ENCODE measurements at regions not wholly inside any gene's neighbourhood (a gene's known extent, or its start where the extent isn't known, plus 50 kb on each side); places are given as distances from the start of the nearest gene placed in this dataset.
"Not testable (repeated sequence)": the region's sequence is repeated elsewhere in the genome, so short reads cannot be mapped to it uniquely, and the experiment has no call there.

DNA sequence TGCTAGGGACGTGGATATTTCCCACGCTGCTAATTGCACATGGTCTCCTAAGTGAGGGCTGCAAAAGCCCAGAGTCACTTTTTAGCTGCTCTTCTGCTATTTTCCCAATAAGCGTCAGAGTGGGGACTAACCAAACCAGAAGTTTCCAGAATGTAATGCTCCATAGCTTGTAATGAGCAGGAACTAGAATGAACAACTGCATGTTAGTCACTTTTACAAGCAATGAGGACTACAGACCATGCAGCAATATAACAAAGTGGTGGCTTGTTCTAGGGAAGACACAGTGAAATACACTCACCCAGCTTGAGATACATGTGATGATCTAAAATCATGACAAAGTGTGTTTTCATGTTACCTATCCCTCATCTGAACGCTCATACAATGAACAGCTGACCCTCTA lies 314.1 kb upstream of the SGK1 start:
- DNase-seq, result no peak

DNA sequence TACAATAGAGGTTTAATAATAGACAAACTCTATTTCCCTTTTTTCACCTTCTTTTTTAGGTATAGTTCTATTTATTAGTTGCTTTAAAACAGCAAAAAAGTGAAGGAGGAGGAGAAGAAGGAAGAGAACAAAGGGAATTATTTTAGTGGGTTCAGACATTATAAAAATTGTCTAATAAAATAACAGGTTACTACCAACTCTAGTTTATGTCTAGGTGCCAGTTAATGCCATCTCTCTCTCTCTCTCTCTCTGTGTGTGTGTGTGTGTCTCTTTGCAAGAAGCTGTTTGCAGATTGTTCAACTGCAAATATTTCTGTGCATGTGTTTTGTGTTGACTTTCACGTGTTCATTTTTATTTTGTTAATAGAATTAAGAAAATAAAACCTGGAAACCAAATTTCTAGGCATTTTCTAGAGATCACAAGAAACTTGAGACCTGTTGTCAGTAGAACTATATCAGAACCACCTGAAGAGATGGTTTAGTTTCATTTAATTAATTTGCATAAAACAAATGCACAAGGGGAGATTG lies 313.5 kb upstream of the SGK1 start:
- DNase-seq, result no peak

DNA sequence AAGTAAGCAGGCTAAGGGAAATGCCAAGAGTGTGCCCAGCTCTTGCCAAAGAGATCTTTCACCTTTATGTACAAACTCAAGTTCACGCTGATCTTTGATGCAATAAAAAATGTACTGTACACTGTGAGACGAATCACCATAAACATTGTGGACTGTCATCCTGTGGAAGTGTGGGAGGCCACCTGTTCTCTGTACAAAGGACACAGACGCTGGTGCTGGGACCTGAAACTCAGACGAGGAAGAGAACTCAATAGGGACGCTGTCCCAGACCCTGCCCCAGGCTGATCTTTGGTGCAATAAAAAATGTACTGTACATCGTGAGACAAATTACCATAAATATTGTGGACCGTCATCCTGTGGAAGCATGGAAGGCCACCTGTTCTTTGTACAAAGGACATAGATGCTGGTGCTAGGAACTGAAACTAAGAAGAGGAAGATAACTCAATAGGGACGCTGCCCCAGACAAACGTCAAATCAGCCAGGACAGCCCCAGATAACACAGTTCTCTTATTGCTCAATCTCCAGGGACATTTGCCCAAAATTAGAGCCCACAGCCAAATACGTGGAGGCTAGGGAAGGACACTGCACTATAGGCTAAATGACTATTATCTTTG lies 312.7 kb upstream of the SGK1 start:
- no peak for DNase-seq

DNA sequence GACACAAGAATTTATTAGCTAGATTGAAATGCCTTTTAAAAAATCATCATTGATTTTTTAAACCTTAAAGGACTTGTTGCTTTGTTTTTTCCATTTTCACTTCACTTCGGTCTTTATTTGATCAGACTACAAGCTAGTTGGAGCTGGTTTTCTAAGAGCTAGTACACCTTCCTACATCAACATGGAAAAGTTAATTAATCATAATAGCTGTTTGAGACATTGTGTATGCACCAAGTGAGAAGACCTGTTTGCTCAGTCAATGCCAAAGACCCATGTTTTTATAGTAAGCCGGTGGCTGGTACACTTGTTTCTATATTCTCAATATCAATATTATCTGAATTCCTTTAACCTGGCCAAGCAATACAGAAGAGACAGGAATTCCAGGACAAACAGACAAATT lies 310.2 kb upstream of the SGK1 start:
- DNase-seq, result no peak

DNA sequence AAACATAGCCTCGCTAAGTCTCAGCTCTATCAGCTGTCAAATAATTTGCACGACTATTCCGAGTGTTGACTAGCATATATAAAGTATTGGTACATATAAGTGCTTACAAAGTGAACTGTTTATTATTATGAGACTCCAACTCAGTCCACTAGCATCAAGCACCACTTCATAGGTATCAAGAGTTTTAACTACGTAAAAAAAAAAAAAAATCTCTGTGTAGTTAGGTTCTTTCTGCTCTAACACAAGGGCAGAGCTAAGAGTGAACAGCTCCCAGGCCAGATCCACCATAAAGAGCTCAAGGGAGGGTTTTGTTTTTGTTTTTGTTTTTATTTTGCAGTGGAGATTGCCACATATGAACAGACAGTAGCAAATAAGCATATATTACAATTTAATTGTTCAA lies 309.8 kb upstream of the SGK1 start:
- no peak for DNase-seq

DNA sequence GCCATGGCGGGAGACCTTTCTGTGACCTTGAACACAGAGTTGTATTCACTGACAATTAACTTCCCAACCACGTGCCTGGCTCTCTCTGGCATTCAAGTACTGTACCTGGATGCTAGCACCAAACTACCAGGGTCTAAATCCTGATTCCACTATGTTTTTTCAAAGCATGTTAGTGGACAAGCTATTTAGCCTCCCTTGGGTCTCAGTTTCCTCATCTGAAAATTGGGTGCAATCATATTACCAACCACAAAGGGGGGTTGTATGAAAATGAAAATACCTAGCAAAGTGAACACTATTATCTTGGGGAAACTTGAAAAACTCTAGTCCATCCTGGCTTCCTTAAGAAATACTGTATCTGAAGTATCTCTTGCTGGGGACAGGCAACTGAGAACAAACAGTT lies 308.7 kb upstream of the SGK1 start:
- no peak for DNase-seq

DNA sequence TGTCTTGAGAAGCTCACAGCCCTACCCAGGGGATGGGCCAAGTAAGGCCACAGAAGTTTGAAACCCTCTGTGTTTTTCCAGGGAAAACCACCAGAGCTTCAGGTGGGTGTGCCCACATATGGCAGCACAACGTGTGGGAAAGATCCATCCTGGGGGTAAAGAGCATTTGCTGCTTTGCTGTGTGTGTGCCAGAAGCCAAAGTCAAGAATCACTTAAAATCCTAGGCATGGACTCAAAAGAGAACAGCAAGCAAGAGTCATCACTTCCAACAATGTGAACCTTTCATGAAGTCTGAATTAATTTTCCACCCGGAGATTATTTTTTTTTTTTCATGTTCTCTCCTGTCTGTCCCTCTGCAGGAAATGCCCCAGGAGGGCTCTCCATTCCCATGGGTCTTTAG lies 308.2 kb upstream of the SGK1 start:
- DNase-seq, result no peak

DNA sequence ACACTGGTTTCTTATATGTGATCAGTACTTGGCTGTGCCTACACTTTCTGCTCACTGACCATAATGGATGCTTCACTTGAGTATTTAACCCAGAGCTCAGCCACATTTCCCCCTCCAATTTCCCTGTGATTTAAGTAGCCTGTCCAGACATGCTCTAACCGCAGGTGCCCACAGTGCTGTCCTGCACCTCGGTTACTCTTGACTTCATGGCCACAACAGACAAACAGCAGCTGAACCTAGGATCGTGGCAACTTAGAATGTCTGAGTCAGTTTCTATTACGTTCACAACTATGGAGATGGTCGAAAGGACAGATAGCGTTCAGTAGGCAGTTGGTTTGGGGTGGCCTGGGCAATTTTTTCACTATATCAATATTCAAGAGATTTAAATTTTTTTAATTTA lies 306.9 kb upstream of the SGK1 start:
- no peak for DNase-seq

DNA sequence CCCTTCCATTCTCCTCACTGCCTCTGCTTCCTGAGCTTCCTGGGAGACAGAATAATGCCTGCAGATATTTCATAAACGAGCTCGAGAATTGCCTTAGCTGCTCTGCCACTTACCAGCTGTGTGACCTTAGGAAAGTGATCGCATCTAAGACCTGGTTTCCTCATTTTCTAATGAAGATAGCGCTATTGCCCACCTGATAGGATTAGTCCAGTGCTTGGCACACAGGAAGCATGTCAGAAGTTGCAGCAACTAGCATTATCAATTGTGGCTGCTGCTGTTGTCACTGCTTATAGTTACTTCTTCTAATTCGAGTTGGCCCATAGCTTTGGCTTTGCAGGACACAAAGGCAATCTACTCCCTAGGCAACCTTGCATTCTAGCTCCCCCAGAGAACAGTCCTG lies 305.5 kb upstream of the SGK1 start:
- DNase-seq, result no peak

DNA sequence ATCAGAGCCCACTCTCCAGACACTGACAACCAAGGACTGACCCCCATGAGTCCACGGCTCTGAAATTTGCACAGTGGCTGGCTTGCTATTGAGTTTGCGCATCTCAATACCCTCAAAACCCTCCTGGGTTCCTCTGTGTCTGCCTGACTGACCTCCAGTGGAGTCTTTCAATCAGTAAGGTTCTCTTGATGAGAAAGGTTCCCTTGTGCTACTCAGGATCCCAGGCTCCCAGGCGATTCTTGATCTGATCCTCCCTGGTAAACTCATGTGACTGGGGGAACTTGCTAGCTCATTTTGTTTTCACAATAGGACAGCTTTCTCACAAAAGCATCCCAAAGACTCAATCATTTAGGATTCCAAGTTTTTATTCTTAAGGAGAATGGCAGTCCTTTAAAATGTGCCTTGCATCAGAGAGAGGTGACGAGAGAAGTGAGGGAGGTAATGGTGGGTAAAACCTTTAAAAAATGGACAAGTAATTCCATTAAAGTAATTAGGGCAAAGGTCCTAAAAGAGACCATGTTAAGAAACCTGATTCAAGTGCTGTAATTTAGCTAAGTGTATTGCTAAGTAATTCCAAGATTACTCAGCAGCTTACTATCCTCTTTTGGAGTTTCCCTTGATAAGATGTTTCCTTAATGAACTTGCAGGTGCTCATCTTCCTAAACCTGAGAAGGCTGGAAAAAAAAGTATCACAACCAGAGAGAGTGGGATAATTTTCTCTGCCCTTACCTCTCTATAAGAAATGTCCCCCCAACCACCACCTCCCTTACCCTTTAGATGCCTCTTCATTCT lies 304.7 kb upstream of the SGK1 start:
- DNase-seq, result no peak

DNA sequence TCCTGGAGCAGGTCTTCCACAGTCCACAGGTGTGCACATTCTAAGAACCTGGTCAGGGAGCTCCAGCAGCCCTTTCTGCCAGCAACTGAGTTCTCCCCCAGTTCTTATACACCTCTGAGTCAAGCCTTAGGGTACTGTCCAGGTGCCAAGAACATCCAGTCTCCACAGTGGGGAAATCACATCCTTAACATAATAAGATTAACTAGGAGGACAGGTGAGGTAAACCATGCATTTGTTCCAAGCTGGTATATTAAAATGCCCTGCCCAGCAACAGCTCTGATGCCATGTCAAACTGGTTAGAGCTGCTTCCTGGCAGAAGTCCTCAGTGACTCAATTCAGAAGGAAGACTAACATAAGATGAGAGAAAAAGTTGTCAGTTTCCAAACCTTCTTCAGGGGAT lies 303.9 kb upstream of the SGK1 start:
- no peak for DNase-seq

DNA sequence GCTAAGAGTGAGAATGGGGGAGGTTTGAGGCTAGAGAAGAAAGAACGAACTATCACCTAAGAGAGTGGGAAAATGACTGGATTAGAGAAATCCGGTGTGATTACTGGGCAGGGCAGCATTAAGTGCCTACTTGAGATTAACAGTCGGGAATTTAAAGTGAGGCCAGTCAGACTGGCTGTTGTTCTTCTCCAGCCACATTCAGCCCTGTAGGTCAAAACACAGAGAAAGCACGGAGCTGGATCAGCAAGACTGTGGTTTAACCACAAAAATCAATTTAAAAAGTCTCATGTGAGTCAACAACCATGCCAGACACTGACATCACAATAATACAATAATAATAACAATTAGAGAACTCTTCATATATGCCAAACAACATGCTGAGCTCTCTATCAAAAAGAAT lies 301.9 kb upstream of the SGK1 start:
- DNase-seq, result no peak

DNA sequence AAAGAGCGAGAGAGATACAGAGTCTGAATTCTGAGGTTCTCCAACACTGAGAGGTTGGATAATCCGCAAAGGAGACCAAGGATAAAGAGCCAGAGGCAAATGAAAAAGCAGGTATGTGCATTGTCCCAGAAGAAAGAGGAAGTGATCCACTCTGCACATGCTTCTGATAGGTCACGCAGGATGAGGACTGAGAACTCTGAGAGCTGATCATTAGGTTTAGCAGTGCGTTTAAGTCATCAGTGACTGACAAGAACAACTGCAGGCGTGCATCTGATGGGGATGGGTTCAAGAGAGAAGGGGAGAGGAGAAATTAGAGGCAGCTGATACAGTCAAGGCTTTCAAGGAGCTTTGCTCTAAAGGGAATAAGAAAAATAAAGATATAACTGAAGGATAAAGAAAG lies 301.2 kb upstream of the SGK1 start:
- no peak for DNase-seq

DNA sequence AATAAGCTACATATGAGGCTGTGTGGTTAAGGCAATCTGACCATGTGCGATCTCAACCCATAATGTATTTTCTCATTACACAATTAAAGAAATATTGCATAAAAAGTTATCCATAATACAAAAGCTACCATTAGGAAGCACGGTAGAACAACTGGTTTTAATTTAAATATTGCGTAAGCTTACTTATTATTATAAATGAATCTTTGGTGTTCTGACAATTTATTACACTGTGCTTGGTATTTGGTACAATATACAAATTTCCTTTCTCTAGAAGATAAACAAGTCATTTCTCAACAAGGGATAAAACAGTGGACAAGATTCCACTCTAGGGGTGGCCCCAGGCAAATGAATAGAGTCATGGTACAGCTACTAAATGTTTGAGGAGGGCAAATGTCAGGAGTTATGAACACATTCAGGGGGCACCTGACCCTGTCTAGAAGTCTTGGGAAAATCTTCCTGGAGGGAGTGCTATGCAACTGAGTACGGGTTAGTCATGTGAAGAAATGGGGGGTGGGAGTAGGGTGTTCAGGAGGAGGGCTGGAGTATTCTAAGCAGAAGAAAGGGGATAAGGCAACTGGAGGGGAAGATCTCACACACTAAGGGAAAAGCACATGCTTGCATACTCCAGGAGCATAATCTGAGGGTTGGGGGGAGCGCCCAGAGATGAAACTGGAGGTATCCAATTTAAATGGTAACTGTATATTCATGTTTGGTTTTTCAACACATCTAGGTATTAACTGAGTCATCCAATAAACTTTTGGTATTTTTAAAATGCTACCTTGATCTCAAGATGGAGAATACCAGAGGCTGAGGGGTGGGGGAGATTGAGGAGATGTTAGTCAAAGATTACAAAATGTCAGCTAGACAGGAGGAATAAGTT lies 296.9 kb upstream of the SGK1 start:
- no peak for DNase-seq

DNA sequence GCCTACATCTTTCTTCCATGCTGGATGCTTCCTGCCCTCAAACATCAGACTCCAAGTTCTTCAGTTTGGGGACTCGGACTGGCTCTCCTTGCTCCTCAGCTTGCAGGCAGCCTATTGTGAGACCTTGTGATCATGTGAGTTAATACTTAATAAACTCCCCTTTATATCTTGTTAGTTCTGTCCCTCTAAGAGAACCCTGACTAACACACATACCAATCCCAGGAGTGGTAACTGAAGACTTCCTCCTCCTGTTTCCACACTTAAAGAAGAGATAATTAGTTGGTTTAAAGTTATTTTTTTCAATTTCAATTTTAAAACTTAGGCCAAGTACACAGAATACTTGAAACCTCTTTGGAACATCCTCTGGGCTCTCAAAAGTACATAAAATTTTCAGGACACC lies 294.2 kb upstream of the SGK1 start:
- DNase-seq, result not testable (repeated sequence)

DNA sequence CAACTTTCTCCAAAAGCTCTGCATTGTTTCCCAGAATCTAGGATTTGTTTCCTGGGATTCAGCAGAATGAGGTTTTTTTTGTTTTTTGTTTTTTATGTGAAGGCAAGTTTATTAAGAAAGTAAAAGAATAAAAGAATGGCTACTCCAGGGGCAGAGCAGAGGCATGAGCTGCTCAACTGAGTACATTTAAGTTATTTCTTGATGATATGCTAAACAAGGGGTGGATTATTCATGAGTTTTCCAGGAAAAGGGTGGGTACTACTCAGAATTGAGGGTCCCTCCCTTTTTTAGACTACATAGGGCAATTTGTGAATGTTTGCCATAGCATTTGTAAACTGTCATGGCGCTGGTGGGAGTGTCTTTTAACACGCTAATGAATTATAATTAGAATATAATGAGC lies 292.5 kb upstream of the SGK1 start:
- DNase-seq, result no peak

DNA sequence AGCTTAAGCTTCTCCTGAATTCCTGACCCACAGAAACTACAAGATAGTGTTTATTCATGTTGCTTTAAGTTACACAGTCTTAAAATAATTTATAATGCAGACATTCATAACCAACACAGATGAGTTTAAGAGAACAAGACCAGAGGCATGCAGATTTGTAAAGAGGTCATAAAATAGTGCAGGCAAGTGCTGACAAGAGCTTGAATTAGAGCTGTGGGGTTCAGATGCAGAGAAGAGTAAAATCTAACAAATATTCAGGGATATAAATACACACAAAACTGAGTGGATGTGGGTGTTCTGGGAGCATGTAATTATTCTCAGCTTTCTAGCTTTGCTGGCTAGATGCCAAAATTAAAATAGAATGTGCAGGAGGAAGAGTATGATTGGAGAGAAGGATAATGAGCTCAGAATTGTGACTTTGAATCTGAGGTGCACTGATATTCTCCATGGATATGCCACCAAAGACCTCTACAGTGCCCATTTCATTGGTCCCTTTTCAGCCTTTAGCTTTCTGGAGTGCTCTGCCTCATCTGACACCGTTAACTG lies 291.9 kb upstream of the SGK1 start:
- DNase-seq, result no peak

DNA sequence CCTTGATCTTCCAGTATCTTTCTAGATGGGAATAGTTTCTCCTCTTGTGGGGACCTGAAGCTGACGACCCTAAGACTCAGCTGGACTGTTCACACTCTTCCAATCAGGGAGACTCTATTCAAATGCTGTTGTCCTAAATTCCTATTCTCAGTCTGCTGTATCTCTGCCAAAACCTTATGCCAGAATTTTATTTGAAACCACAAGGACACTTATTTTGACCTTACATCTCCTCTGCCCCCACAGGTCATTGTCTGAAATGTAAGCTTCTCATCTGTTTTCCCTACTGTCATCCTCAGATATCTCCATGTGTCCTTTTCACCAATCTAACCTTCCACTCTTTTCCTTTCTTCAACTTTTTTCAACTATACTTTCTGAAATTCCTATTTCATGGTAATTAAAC lies 289.5 kb upstream of the SGK1 start:
- no peak for DNase-seq

DNA sequence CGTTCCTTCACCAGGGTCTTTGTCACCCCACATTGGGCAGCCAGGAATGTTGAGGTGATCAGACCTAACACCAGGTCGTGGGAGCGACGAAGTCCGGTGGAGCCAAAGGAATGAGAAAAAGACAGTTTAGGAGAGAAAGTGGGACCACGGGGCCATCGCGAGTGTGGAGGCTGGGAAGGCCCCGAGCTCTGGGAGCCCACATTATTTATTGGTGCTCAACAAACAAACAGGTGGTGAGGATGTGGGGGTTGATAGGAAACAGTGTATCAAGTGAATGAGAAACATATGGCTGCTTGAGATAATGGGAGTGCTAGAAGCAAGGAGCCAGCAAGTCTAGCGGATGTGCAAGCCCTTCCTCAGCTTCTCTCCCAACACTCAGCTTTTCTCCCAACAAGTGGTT lies 287.1 kb upstream of the SGK1 start:
- DNase-seq, result no peak

DNA sequence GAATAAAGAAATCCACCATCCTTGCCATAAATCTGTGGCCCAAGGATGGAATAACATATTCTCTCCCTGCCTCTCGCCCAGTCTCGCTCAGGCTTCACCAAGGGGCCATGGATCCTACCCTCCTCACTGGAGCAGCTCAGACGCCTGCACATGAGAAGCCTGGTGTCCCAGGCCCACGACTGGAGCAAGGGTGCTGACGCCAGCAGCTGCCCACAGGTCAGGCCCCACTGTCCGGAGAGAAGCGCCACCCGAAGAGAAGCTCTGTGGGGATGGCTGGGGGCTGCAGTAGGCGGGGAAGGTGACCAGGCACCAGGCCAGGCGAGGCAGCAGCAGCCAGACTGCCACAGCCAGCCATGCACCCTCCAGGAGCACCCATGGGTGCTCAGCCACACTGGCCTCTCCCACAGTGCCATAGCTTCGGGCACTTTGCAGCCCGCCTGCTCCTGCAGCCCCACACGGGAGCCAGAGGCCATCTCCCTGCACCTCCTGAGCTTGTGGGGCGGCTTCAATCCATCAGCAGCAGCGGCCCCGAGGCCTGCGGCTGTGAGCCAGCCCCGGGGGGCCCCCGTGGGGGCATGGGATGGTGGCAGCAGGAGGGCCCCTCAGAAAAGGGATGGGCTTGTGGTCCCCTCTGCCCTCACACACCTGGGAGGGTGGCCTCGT lies 286.2 kb upstream of the SGK1 start:
- no peak for DNase-seq

DNA sequence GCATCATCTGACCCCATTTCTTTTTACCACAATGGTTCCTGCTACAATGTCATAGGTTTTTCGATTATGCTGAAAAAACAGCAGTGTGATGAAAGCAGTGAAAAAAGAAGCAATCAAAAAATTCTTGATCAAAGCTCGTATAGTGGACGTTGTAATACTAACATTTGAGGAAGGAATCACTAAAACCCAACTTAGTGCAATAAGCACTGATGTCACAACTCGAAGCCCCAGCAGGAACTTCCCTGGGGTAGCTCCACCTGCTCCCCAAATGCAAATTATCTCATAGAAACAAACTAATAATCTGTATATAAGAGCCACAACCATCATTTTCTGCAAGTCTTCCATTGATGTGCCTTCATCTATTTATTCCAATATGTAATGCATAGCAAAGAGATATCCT lies 285.6 kb upstream of the SGK1 start:
- DNase-seq, result no peak

DNA sequence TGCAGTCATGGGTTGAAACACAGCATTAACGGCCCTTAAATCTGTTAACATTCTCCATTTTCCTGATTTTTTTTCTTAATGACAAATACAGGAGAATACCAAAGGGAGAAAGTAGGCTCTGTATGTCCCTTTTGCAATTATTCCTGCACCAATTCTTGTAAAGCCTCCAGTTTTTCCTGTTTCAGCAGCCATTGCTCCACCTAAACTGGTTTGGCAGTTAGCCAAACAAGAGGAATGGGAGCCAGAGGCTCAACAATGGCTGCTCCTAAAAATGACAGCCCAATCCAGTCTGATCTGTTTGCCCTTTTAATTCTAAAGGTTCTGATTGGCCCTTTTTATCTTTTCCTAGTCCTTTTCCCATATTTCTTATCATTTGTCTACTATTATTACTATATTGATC lies 284.2 kb upstream of the SGK1 start:
- no peak for DNase-seq

DNA sequence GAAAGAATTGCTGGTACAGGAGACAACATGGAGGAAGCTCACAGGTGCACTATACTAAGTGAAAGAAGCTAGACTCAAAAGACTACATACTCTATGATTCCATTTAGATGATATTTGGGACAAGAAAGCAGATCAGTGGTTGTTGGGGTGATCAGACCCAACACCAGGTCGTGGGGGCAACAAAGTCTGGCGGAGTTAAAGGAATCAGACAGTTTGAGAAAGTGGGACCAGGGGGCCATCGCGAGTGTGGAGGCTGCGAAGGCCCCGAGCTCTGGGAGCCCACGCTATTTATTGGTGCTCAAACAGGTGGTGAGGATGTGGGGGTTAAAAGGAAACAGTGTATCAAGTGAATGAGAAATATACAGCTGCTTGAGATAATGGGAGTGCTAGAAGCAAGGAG lies 282.8 kb upstream of the SGK1 start:
- DNase-seq, result no peak

All from 8988T (cell line).